A549 (cell line): ENCODE measurements at regions not wholly inside any gene's neighbourhood (a gene's known extent, or its start where the extent isn't known, plus 50 kb on each side); places are given as distances from the start of the nearest gene placed in this dataset.

ENCODE experiments used
- CBX2 ChIP-seq: fragments of 200-600 bp; sonication (generic); IDR thresholded peaks from 2 replicates; pipeline ENCODE4 v1.6.1; 2016; ENCODE audit warnings: low read depth, mild to moderate bottlenecking, borderline replicate concordance
- HDAC2 ChIP-seq: fragments of 200-600 bp; sonication (generic); IDR thresholded peaks from 2 replicates; pipeline ENCODE4 v1.6.1; 2016
- HOXA7 ChIP-seq: fragments of 250-450 bp; sonication (Bioruptor Pico); IDR thresholded peaks from 2 replicates; pipeline ENCODE4 v1.5.0; 2020; ENCODE audit warnings: mild to moderate bottlenecking, moderate library complexity
- JUN ChIP-seq, 2 experiments: fragments of >200 bp; sonication (Bioruptor Twin); formaldehyde crosslinking; IDR thresholded peaks; 2 replicates in 1 of 2; 3 replicates in 1 of 2; pipeline ENCODE4 v1.6.1; 2016 to 2017
- JUNB ChIP-seq: fragments of >200 bp; sonication (Bioruptor Twin); formaldehyde crosslinking; IDR thresholded peaks from 2 replicates; pipeline ENCODE4 v1.6.1; 2016
- MAFK ChIP-seq: fragments of 450-650 bp; IDR thresholded peaks from 2 replicates; pipeline ENCODE4 v1.6.1; 2014; ENCODE audit not compliant: partially characterized antibody
- MYC ChIP-seq: IDR thresholded peaks from 2 replicates; pipeline ENCODE4 v1.6.1; 2012; ENCODE audit warnings: mild to moderate bottlenecking, inconsistent platforms, low read length, improper control_type of control experiment, borderline replicate concordance
- POLR2A ChIP-seq: IDR thresholded peaks from 2 replicates; pipeline ENCODE4 v1.6.1; 2012; ENCODE audit warnings: mild to moderate bottlenecking, low read length
- RARB ChIP-seq: fragments of 250-450 bp; sonication (Bioruptor Pico); IDR thresholded peaks from 2 replicates; pipeline ENCODE4 v1.8.0; 2021; ENCODE audit warnings: mild to moderate bottlenecking, moderate library complexity
- TP53 ChIP-seq: fragments of 250-450 bp; sonication (Bioruptor Pico); IDR thresholded peaks from 2 replicates; pipeline ENCODE4 v1.5.0; 2021; ENCODE audit warnings: mild to moderate bottlenecking, moderate library complexity
- TF ChIP-seq, protein P1 (sequence below): fragments of >200 bp; sonication (Bioruptor Twin); formaldehyde crosslinking; IDR thresholded peaks from 3 replicates; pipeline ENCODE4 v1.5.1; 2016
- TF ChIP-seq, protein P2 (sequence below): IDR thresholded peaks from 2 replicates; pipeline ENCODE4 v1.6.1; 2012; ENCODE audit warnings: low read depth, borderline replicate concordance
- TF ChIP-seq, protein P3 (sequence below): IDR thresholded peaks from 2 replicates; pipeline ENCODE4 v1.6.1; 2012

DNA sequence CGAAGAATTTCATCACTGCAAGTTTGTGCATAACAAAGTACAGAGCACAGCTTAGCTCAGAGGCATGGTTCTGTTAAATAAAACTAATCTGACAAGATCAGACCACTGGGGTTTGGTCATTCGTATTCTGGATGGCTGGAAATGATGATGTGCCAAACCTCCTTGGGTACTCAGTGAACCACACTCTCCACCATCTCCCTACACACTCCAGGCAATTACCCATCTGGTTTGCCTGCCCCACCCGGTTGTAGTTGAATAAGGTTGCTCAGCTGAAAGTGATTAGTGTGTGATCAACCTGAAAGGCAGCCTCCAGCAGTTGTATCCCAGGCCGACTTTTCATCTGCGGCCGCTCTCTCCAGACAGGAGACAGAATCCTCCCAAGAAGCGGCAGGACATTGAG lies 371.4 kb downstream of the TLE1 start:
- TF ChIP-seq POLR2A (no peak), HOXA7 (CRISPR knock-in tag) (no peak), MAFK (no peak), CBX2 (no peak), MYC (no peak), RARB (CRISPR knock-in tag) (no peak), JUN (IDR thresholded peaks at IDR 0.05) (no peak), HDAC2 (no peak), JUNB (no peak), TP53 (CRISPR knock-in tag) (no peak)
- TF ChIP-seq, protein P1, sequence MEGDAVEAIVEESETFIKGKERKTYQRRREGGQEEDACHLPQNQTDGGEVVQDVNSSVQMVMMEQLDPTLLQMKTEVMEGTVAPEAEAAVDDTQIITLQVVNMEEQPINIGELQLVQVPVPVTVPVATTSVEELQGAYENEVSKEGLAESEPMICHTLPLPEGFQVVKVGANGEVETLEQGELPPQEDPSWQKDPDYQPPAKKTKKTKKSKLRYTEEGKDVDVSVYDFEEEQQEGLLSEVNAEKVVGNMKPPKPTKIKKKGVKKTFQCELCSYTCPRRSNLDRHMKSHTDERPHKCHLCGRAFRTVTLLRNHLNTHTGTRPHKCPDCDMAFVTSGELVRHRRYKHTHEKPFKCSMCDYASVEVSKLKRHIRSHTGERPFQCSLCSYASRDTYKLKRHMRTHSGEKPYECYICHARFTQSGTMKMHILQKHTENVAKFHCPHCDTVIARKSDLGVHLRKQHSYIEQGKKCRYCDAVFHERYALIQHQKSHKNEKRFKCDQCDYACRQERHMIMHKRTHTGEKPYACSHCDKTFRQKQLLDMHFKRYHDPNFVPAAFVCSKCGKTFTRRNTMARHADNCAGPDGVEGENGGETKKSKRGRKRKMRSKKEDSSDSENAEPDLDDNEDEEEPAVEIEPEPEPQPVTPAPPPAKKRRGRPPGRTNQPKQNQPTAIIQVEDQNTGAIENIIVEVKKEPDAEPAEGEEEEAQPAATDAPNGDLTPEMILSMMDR, result no peak
- TF ChIP-seq, protein P2, sequence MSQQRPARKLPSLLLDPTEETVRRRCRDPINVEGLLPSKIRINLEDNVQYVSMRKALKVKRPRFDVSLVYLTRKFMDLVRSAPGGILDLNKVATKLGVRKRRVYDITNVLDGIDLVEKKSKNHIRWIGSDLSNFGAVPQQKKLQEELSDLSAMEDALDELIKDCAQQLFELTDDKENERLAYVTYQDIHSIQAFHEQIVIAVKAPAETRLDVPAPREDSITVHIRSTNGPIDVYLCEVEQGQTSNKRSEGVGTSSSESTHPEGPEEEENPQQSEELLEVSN, result no peak
- TF ChIP-seq, protein P3, sequence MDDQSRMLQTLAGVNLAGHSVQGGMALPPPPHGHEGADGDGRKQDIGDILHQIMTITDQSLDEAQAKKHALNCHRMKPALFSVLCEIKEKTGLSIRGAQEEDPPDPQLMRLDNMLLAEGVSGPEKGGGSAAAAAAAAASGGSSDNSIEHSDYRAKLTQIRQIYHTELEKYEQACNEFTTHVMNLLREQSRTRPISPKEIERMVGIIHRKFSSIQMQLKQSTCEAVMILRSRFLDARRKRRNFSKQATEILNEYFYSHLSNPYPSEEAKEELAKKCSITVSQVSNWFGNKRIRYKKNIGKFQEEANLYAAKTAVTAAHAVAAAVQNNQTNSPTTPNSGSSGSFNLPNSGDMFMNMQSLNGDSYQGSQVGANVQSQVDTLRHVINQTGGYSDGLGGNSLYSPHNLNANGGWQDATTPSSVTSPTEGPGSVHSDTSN, result no peak
